GM19463 (cell line): ENCODE measurements at regions not wholly inside any gene's neighbourhood (a gene's known extent, or its start where the extent isn't known, plus 50 kb on each side); places are given as distances from the start of the nearest gene placed in this dataset.
"Not testable (repeated sequence)": the region's sequence is repeated elsewhere in the genome, so short reads cannot be mapped to it uniquely, and the experiment has no call there.

Experiments
- ATAC-seq: cut with Tn5 transposase; IDR thresholded peaks from one replicate; pipeline ENCODE4 v1.9.1; 2021; ENCODE audit warnings: mild to moderate bottlenecking, moderate library complexity; ENCODE audit not compliant: unreplicated experiment

GRCh38 chr5:142542078-142542477 lies 143.8 kb downstream of the FGF1 start:
- ATAC-seq: no peak

- no peak for ATAC-seq
These were observed 144.9 kb downstream of the FGF1 start for GRCh38 chr5:142540922-142541422.

GRCh38 chr5:142539154-142539740 lies 146.6 kb downstream of the FGF1 start:
- no peak for ATAC-seq

GRCh38 chr5:142537938-142538337 lies 148.0 kb downstream of the FGF1 start:
- no peak for ATAC-seq

GRCh38 chr5:142532781-142533176 lies 153.1 kb downstream of the FGF1 start:
- no peak for ATAC-seq

GRCh38 chr5:142531977-142532780 lies 153.7 kb downstream of the FGF1 start:
- no peak for ATAC-seq

GRCh38 chr5:142530904-142531303 lies 155.0 kb downstream of the FGF1 start:
- no peak for ATAC-seq

GRCh38 chr5:142529626-142530278 lies 156.1 kb downstream of the FGF1 start:
- no peak for ATAC-seq

GRCh38 chr5:142527664-142528295 lies 158.1 kb downstream of the FGF1 start:
- ATAC-seq: no peak

- ATAC-seq: no peak
These were observed 158.7 kb downstream of the FGF1 start for GRCh38 chr5:142527234-142527633.

- ATAC-seq: no peak
These were observed 162.9 kb downstream of the FGF1 start for GRCh38 chr5:142522983-142523382.

- no peak for ATAC-seq
These were observed 164.2 kb downstream of the FGF1 start for GRCh38 chr5:142521706-142522105.

GRCh38 chr5:142520885-142521284 lies 165.0 kb downstream of the FGF1 start:
- no peak for ATAC-seq

GRCh38 chr5:142519913-142520312 lies 166.0 kb downstream of the FGF1 start:
- ATAC-seq: not testable (repeated sequence)

- ATAC-seq: no peak
These were observed 168.1 kb downstream of the FGF1 start for GRCh38 chr5:142517840-142518239.

- ATAC-seq: no peak
These were observed 169.2 kb downstream of the FGF1 start for GRCh38 chr5:142516732-142517131.

- ATAC-seq: no peak
These were observed 170.9 kb downstream of the FGF1 start for GRCh38 chr5:142515036-142515435.

- ATAC-seq: no peak
These were observed 171.7 kb downstream of the FGF1 start for GRCh38 chr5:142514196-142514595.

- no peak for ATAC-seq
These were observed 173.5 kb downstream of the FGF1 start for GRCh38 chr5:142512043-142513042.

GRCh38 chr5:142511358-142511757 lies 174.5 kb downstream of the FGF1 start:
- no peak for ATAC-seq
